K562 (cell line): ENCODE measurements at regions not wholly inside any gene's neighbourhood (a gene's known extent, or its start where the extent isn't known, plus 50 kb on each side); places are given as distances from the start of the nearest gene placed in this dataset.

ENCODE experiments used
- ATAC-seq: fragments of 200-7000 bp; cut with Tn5 transposase; 3 replicates; pipeline ENCODE4 v1.9.1; 2020; ENCODE audit warnings: moderate library complexity
- BruUV-seq: library from RNA; stranded (reverse); fragments of 400-500 nt; replicated peaks from 2 replicates; lab custom pipeline; 2021; lab: Mats Ljungman, UMichigan
- CTCF ChIA-PET: fragments of 300-600 bp; formaldehyde crosslinking; extraction: SDS; loops from one replicate; lab custom pipeline; 2021; ENCODE audit warnings: low intra/inter-chr PET ratio; lab: Yijun Ruan, JAX
- POLR2A ChIA-PET: fragments of 300-600, 350-650 bp; sonication (Branson Sonifier 250); formaldehyde crosslinking; extraction: SDS; loops from one replicate; lab custom pipeline; 2021; ENCODE audit warnings: antibody characterized with exemption, inconsistent platforms; lab: Yijun Ruan, JAX
- DNase-seq, 4 experiments: peaks; one replicate each; pipeline versions ENCODE4 v3.0.0 to v3.0.0-alpha.2; 2011 to 2018; ENCODE audit warnings: low spot score in 3 of 4, mixed read lengths in 3 of 4; ENCODE audit errors: extremely low read depth in 1 of 4
- FAIRE-seq: peaks from 2 replicates; lab custom pipeline; 2011; peaks lifted over from hg19 to GRCh38; lab: Jason Lieb, UNC
- H2AFZ ChIP-seq: 2 replicates; pipeline ENCODE4 v1.6.0; 2011; ENCODE audit warnings: low read depth, low read length, control low read depth, inconsistent platforms
- H3K27ac ChIP-seq: fragments of 200-600 bp; 3 replicates; pipeline ENCODE4 v1.8.0; 2011; ENCODE audit warnings: low read depth, mild to moderate bottlenecking, control low read depth, inconsistent platforms, low read length, moderate library complexity, mixed read lengths; ENCODE audit errors: extremely low read depth
- H3K27me3 ChIP-seq, 2 experiments: fragments of 300-600 bp in 1 of 2; 2 replicates in 1 of 2; 3 replicates in 1 of 2; pipeline versions ENCODE4 v1.6.0 to v1.8.0; 2011; ENCODE audit warnings: inconsistent platforms in 2 of 2, low read length in 2 of 2, mild to moderate bottlenecking in 1 of 2, mixed read lengths in 1 of 2, moderate library complexity in 1 of 2; ENCODE audit not compliant: control insufficient read depth in 2 of 2, insufficient read depth in 2 of 2
- H3K36me3 ChIP-seq: fragments of 300-600 bp; 3 replicates; pipeline ENCODE4 v1.8.0; 2011; ENCODE audit warnings: mild to moderate bottlenecking, low read length, inconsistent platforms; ENCODE audit not compliant: control insufficient read depth, insufficient read depth
- H3K4me1 ChIP-seq, 2 experiments: fragments of 200-600 bp in 1 of 2; replicated peaks in 1 of 2; 2 replicates in 1 of 2; 3 replicates in 1 of 2; pipeline versions ENCODE4 v1.5.1 to v1.8.0; 2011; ENCODE audit warnings: inconsistent platforms in 2 of 2, low read length in 2 of 2, mild to moderate bottlenecking in 1 of 2, mixed read lengths in 1 of 2, moderate library complexity in 1 of 2; ENCODE audit not compliant: control insufficient read depth in 2 of 2, insufficient read depth in 2 of 2
- H3K4me2 ChIP-seq: 2 replicates; pipeline ENCODE4 v1.6.1; 2011; ENCODE audit warnings: low read length, control low read depth, inconsistent platforms, mixed read lengths; ENCODE audit not compliant: insufficient read depth
- H3K4me3 ChIP-seq: fragments of 200-600 bp; sonication (generic), shearing (Covaris generic); 2 replicates; pipeline ENCODE4 v1.5.1; 2016; ENCODE audit warnings: control low read depth, inconsistent platforms
- H3K79me2 ChIP-seq: fragments of 200-600 bp; 3 replicates; pipeline ENCODE4 v1.8.0; 2011; ENCODE audit warnings: low read length, inconsistent platforms; ENCODE audit not compliant: control insufficient read depth, insufficient read depth
- H3K9ac ChIP-seq, 2 experiments: 2 replicates each; pipeline versions ENCODE4 v1.6.0 to v1.6.1; 2011; ENCODE audit warnings: low read depth in 2 of 2, low read length in 2 of 2, control low read depth in 1 of 2, inconsistent platforms in 1 of 2, mild to moderate bottlenecking in 1 of 2, mixed read lengths in 1 of 2; ENCODE audit not compliant: insufficient read depth in 1 of 2
- H3K9me1 ChIP-seq: one replicate; pipeline ENCODE4 v1.6.0; 2011; ENCODE audit warnings: inconsistent platforms, mild to moderate bottlenecking, low read length, moderate library complexity; ENCODE audit not compliant: control insufficient read depth, insufficient read depth
- H3K9me3 ChIP-seq: replicated peaks from 2 replicates; pipeline ENCODE4 v1.5.1; 2011; ENCODE audit warnings: low read depth, low read length, inconsistent platforms; ENCODE audit not compliant: control insufficient read depth, insufficient read depth
- H4K20me1 ChIP-seq: replicated peaks from 2 replicates; pipeline ENCODE4 v1.6.1; 2011; ENCODE audit warnings: low read length, inconsistent platforms, mixed read lengths; ENCODE audit not compliant: control insufficient read depth, insufficient read depth
- ARNT ChIP-seq, 2 experiments: fragments of 450-650 bp; IDR thresholded peaks; 2 replicates each; pipeline ENCODE4 v1.6.1; 2016; ENCODE audit warnings: mild to moderate bottlenecking in 1 of 2
- CAMTA2 ChIP-seq: fragments of 250-450 bp; sonication (Bioruptor Pico); conservative IDR thresholded peaks from 2 replicates; pipeline ENCODE4 v1.5.1; 2022
- CREM ChIP-seq: IDR thresholded peaks from 2 replicates; pipeline ENCODE4 v1.6.1; 2014; ENCODE audit warnings: antibody characterized with exemption, low read depth
- EP400 ChIP-seq: fragments of 450-650 bp; IDR thresholded peaks from 2 replicates; pipeline ENCODE4 v1.6.1; 2017; ENCODE audit warnings: antibody characterized with exemption, mild to moderate bottlenecking, moderate library complexity
- KLF1 ChIP-seq: fragments of 450-650 bp; IDR thresholded peaks from 2 replicates; pipeline ENCODE4 v1.6.1; 2016; ENCODE audit warnings: missing genetic modification characterization, missing compliant biosample characterization
- MAFG ChIP-seq: fragments of 450-650 bp; conservative IDR thresholded peaks from 2 replicates; pipeline ENCODE4 v1.6.1; 2016; ENCODE audit warnings: missing genetic modification characterization, missing compliant biosample characterization
- MCM5 ChIP-seq: fragments of 450-650 bp; IDR thresholded peaks from 2 replicates; pipeline ENCODE4 v1.6.1; 2016; ENCODE audit warnings: low read depth
- MED1 ChIP-seq: sonication (generic); formaldehyde crosslinking; IDR thresholded peaks from 2 replicates; pipeline ENCODE4 v1.8.1; 2023; ENCODE audit warnings: missing genetic modification reagents, borderline replicate concordance
- NR3C1 ChIP-seq: sonication (generic); formaldehyde crosslinking; IDR thresholded peaks from 2 replicates; pipeline ENCODE4 v1.8.1; 2022; ENCODE audit warnings: missing genetic modification reagents
- OTX1 ChIP-seq: fragments of 450-650 bp; formaldehyde crosslinking; IDR thresholded peaks from 2 replicates; pipeline ENCODE4 v1.4.0; 2022; ENCODE audit warnings: mild to moderate bottlenecking
- PRMT5 ChIP-seq: sonication (generic); formaldehyde crosslinking; IDR thresholded peaks from 2 replicates; pipeline ENCODE4 v1.5.0; 2020; ENCODE audit warnings: missing genetic modification reagents
- RAD21 ChIP-seq, 2 experiments: fragments of 250-450 bp in 1 of 2; fragments of 450-650 bp in 1 of 2; sonication (Bioruptor Pico) in 1 of 2; formaldehyde crosslinking in 1 of 2; IDR thresholded peaks in 1 of 2; conservative IDR thresholded peaks in 1 of 2; 2 replicates each; pipeline versions ENCODE4 v1.4.0 to v1.8.0; 2020 to 2022; ENCODE audit warnings: mild to moderate bottlenecking in 2 of 2, moderate library complexity in 1 of 2
- SAFB2 ChIP-seq: fragments of 200-400 bp; formaldehyde crosslinking; IDR thresholded peaks from 2 replicates; pipeline ENCODE4 v1.6.1; 2018; ENCODE audit warnings: borderline replicate concordance, low read length, low read depth, moderate library complexity; ENCODE audit not compliant: severe bottlenecking
- SUPT5H ChIP-seq: fragments of 450-650 bp; IDR thresholded peaks from 2 replicates; pipeline ENCODE4 v1.6.1; 2016
- TEAD2 ChIP-seq: fragments of 450-650 bp; IDR thresholded peaks from 2 replicates; pipeline ENCODE4 v1.6.1; 2016; ENCODE audit warnings: missing genetic modification characterization, control low read depth, missing compliant biosample characterization
- THRAP3 ChIP-seq: fragments of 450-650 bp; IDR thresholded peaks from 2 replicates; pipeline ENCODE4 v1.6.1; 2016; ENCODE audit warnings: mild to moderate bottlenecking, inconsistent platforms, borderline replicate concordance
- YBX1 ChIP-seq: fragments of 450-650 bp; IDR thresholded peaks from 2 replicates; pipeline ENCODE4 v1.7.1; 2016; ENCODE audit warnings: mild to moderate bottlenecking
- YY1 ChIP-seq, 3 experiments: IDR thresholded peaks; 2 replicates each; pipeline ENCODE4 v1.6.1; 2011; ENCODE audit warnings: low read length in 2 of 3, mild to moderate bottlenecking in 2 of 3, moderate library complexity in 2 of 3, borderline replicate concordance in 1 of 3, control low read depth in 1 of 3, low read depth in 1 of 3; ENCODE audit not compliant: insufficient read depth in 3 of 3, insufficient replicate concordance in 2 of 3, control insufficient read depth in 1 of 3, insufficient read length in 1 of 3; ENCODE audit errors: extremely low read depth in 1 of 3
- ZNF12 ChIP-seq: sonication (generic); formaldehyde crosslinking; IDR thresholded peaks from 2 replicates; pipeline ENCODE4 v1.4.0; 2020; ENCODE audit warnings: mild to moderate bottlenecking, missing genetic modification reagents
- ZNF23 ChIP-seq: fragments of 250-450 bp; sonication (Bioruptor Pico); IDR thresholded peaks from 2 replicates; pipeline ENCODE4 v1.4.0; 2020; ENCODE audit warnings: mild to moderate bottlenecking
- ZNF347 ChIP-seq: fragments of 450-650 bp; formaldehyde crosslinking; IDR thresholded peaks from 2 replicates; pipeline ENCODE4 v1.4.0; 2020; ENCODE audit warnings: low read depth, mild to moderate bottlenecking, moderate library complexity
- ZNF583 ChIP-seq: fragments of 250-450 bp; sonication (Bioruptor Pico); IDR thresholded peaks from 2 replicates; pipeline ENCODE4 v1.4.0; 2020
- WGBS: fragments of 100-300 bp; shearing (Covaris generic); methylation state at CpG from one replicate; pipeline ENCODE4 v1.1.6; 2016; ENCODE audit warnings: low coverage, mixed read lengths; ENCODE audit not compliant: insufficient coverage; ENCODE audit errors: missing lambda C conversion rate; 5-methylcytosine and 5-hydroxymethylcytosine counted together
- in situ Hi-C: fragments of 300-500 bp; cut with MboI; formaldehyde crosslinking; loops from 4 replicates; pipeline ENCODE4 v1.15.0; 2018; ENCODE audit warnings: inconsistent platforms, mixed read lengths
- intact Hi-C: fragments of 100-400 bp; cut with micrococcal nuclease; formaldehyde crosslinking; loops from 2 replicates; pipeline ENCODE4 v1.14.2; 2022
- TF ChIP-seq, protein P1 (sequence below): sonication (generic); IDR thresholded peaks from 2 replicates; pipeline ENCODE4 v1.6.1; 2016

DNA sequence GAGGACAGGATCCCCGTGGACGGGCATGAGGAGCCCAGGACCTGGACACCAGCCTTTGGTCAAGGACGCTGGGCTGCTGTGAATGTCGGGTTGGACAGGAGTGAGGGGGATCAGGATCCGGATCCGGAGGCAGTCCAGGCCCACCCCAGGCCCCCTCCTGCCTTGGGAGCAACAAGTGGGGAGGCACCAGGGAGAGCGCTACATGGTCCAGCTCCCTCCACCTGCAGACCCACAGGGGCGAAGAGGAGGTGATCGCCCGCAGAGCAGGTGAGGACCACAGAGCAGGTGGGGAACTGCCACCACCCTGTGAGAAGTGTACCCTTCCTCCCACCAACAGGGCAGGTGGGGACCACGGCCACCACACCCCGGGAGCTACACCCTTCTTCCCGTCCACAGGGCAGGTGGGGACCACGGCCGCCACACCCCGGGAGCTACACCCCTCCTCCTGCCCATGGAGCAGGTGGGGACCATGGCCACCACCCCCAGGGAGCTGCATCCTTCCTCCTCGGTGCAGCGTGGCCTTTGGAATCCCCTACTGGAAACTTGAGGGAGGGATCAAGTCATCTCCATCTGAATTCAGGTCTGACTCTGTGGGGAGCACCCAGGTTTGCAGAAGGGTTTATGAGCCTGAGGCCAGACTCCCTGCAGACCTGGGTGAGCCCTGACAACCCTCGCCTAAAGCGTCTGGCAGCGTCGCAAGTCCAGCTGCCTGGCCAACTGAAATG, 141.0 kb downstream of the BRD1 start (continued):
- TF ChIP-seq SAFB2 (no peak), OTX1 (CRISPR knock-in tag) (no peak), ARNT (IDR thresholded peaks at IDR 0.05) (no peak), TEAD2 (no peak), KLF1 (tag) (no peak), RAD21 (CRISPR knock-in tag; conservative IDR thresholded peaks at IDR 0.05 in 1 of 2, IDR thresholded peaks at IDR 0.05 in 1 of 2) (no peak), ZNF12 (CRISPR knock-in tag) (no peak), MCM5 (no peak), MED1 (CRISPR knock-in tag) (no peak), SUPT5H (no peak), CREM (no peak), ZNF23 (CRISPR knock-in tag) (no peak), PRMT5 (no peak)

DNA sequence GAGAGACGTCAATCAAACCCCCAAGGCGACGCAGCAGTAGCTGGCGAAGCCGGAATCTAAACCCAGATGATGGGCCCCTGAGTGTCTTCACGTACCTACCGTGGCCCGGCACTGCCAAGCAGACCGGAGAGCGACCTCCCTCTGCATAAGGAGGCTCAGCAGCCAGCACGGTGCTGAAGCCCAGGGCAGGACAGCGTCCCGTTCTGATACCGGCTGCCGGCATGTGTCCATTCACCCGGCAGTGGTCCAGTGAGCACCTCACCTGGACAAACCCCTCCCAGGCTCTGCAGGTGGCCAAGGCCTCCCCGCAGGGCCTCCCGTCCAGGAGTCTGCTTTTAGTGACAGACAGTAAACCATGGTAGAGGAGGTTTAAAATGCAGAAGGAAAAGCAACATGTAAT, 142.0 kb downstream of the BRD1 start:
- POLR2A ChIA-PET: interaction anchor here (1.1 kb wide), 1 partner anchor 9 kb away, joined by 3 read pairs; no protein-coding TSS in a partner anchor
- Histone ChIP-seq H3K9me1 (no peaks in the 10 kb centered on the region), H4K20me1 (no peaks in the 10 kb centered on the region), H3K36me3 (no peaks in the 10 kb centered on the region), H3K27me3 (peaks cover 20 to 62% of the 10 kb centered on the region in 2 experiments; a peak in 4 of 5 replicates), H3K79me2 (no peaks in the 10 kb centered on the region), H3K4me2 (no peak overlapping the region), H2AFZ (no peak overlapping the region), H3K9ac (no peak overlapping the region), H3K27ac (no peak overlapping the region), H3K4me3 (no peak overlapping the region), H3K9me3 (no peaks in the 10 kb centered on the region), H3K4me1 (no peaks in the 10 kb centered on the region; a peak in 2 of 5 replicates)
- WGBS: 35% methylated on average over 17 of the region's 18 CpGs
- FAIRE-seq (no peak), DNase-seq (no peak), ATAC-seq (no peak)
- intact Hi-C loops: no loop called here
- TF ChIP-seq ZNF347: no peak
- TF ChIP-seq MAFG (tag): no peak
- no peak for TF ChIP-seq CAMTA2 (CRISPR knock-in tag)
- no peak for TF ChIP-seq YY1 (IDR thresholded peaks at IDR 0.05; ENCODE audit: borderline replicate concordance in 1 of 3, control insufficient read depth in 1 of 3, extremely low read depth in 1 of 3, insufficient read depth in 3 of 3, insufficient read length in 1 of 3, insufficient replicate concordance in 2 of 3, low read depth in 1 of 3, low read length in 2 of 3)
- TF ChIP-seq, protein P1, sequence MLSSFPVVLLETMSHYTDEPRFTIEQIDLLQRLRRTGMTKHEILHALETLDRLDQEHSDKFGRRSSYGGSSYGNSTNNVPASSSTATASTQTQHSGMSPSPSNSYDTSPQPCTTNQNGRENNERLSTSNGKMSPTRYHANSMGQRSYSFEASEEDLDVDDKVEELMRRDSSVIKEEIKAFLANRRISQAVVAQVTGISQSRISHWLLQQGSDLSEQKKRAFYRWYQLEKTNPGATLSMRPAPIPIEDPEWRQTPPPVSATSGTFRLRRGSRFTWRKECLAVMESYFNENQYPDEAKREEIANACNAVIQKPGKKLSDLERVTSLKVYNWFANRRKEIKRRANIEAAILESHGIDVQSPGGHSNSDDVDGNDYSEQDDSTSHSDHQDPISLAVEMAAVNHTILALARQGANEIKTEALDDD: no peak
- TF ChIP-seq ZNF583: no peak
- TF ChIP-seq NR3C1 (CRISPR knock-in tag): no peak
- TF ChIP-seq YBX1: no peak
- no peak for TF ChIP-seq EP400
- no peak for TF ChIP-seq RAD21 (CRISPR knock-in tag; conservative IDR thresholded peaks at IDR 0.05 in 1 of 2, IDR thresholded peaks at IDR 0.05 in 1 of 2)
- TF ChIP-seq THRAP3: no peak
- CTCF ChIA-PET: no interaction called here
- in situ Hi-C loops: no loop called here
- no TSS peak for BruUV-seq
